H9 (cell line): ENCODE measurements at regions not wholly inside any gene's neighbourhood (a gene's known extent, or its start where the extent isn't known, plus 50 kb on each side); places are given as distances from the start of the nearest gene placed in this dataset.

Experiments
- DNase-seq: peaks from one replicate; pipeline ENCODE4 v3.0.0-alpha.2; 2017
- H2AFZ ChIP-seq: one replicate; pipeline ENCODE4 v1.6.1; 2013; ENCODE audit warnings: mild to moderate bottlenecking, low read length, control low read depth, moderate library complexity
- H2AK5ac ChIP-seq: 2 replicates; pipeline ENCODE4 v1.6.1; 2013; ENCODE audit warnings: low read length, control low read depth, mixed read lengths; ENCODE audit not compliant: insufficient read length
- H2BK120ac ChIP-seq: one replicate; pipeline ENCODE4 v1.6.1; 2013; ENCODE audit warnings: low read depth, mild to moderate bottlenecking, low read length, control low read depth, inconsistent platforms; ENCODE audit not compliant: poor library complexity, severe bottlenecking
- H2BK12ac ChIP-seq: 2 replicates; pipeline ENCODE4 v1.6.1; 2013; ENCODE audit warnings: low read length, control low read depth, mixed read lengths, low read depth; ENCODE audit not compliant: insufficient read length
- H2BK15ac ChIP-seq: 2 replicates; pipeline ENCODE4 v1.6.1; 2013; ENCODE audit warnings: low read depth, low read length, control low read depth
- H2BK20ac ChIP-seq: one replicate; pipeline ENCODE4 v1.6.1; 2013; ENCODE audit warnings: low read depth, mild to moderate bottlenecking, low read length, control low read depth, inconsistent platforms; ENCODE audit not compliant: poor library complexity, severe bottlenecking
- H2BK5ac ChIP-seq: 2 replicates; pipeline ENCODE4 v1.6.1; 2013; ENCODE audit warnings: low read length, control low read depth, mixed read lengths; ENCODE audit not compliant: insufficient read length
- H3K14ac ChIP-seq: 2 replicates; pipeline ENCODE4 v1.6.1; 2013; ENCODE audit warnings: low read length, control low read depth; ENCODE audit not compliant: insufficient read depth
- H3K18ac ChIP-seq: 2 replicates; pipeline ENCODE4 v1.6.1; 2013; ENCODE audit warnings: low read depth, mild to moderate bottlenecking, mixed read lengths, low read length, control low read depth; ENCODE audit not compliant: insufficient read length
- H3K23ac ChIP-seq: 2 replicates; pipeline ENCODE4 v1.6.1; 2013; ENCODE audit warnings: low read length, control low read depth, mixed read lengths, low read depth; ENCODE audit not compliant: insufficient read length
- H3K23me2 ChIP-seq: 2 replicates; pipeline ENCODE4 v1.6.1; 2013; ENCODE audit warnings: low read depth, mild to moderate bottlenecking, mixed read lengths, low read length, control low read depth; ENCODE audit not compliant: insufficient read length, poor library complexity, severe bottlenecking
- H3K27ac ChIP-seq: 2 replicates; pipeline ENCODE4 v1.5.1; 2013; ENCODE audit warnings: low read length, control low read depth, mixed read lengths, low read depth; ENCODE audit not compliant: insufficient read length
- H3K27me3 ChIP-seq: 2 replicates; pipeline ENCODE4 v1.6.1; 2013; ENCODE audit warnings: low read length, control low read depth, inconsistent platforms; ENCODE audit not compliant: insufficient read depth
- H3K4ac ChIP-seq: 2 replicates; pipeline ENCODE4 v1.6.1; 2013; ENCODE audit warnings: low read depth, mild to moderate bottlenecking, control low read depth, inconsistent platforms, low read length, moderate library complexity
- H3K4me1 ChIP-seq: 2 replicates; pipeline ENCODE4 v1.6.1; 2013; ENCODE audit warnings: low read length, control low read depth, inconsistent platforms; ENCODE audit not compliant: insufficient read depth
- H3K4me2 ChIP-seq: 2 replicates; pipeline ENCODE4 v1.6.1; 2013; ENCODE audit warnings: low read length, control low read depth, mixed read lengths; ENCODE audit not compliant: insufficient read length, insufficient read depth
- H3K56ac ChIP-seq: 2 replicates; pipeline ENCODE4 v1.6.1; 2013; ENCODE audit warnings: low read depth, mild to moderate bottlenecking, mixed read lengths, low read length, control low read depth; ENCODE audit not compliant: insufficient read length
- H3K79me1 ChIP-seq: 2 replicates; pipeline ENCODE4 v1.6.1; 2013; ENCODE audit warnings: low read depth, mild to moderate bottlenecking, moderate library complexity, low read length, control low read depth, inconsistent platforms; ENCODE audit not compliant: insufficient read depth, poor library complexity, severe bottlenecking
- H3K79me2 ChIP-seq: 2 replicates; pipeline ENCODE4 v1.6.1; 2013; ENCODE audit warnings: low read length, control low read depth, inconsistent platforms; ENCODE audit not compliant: insufficient read depth
- H3K9ac ChIP-seq: 2 replicates; pipeline ENCODE4 v1.6.1; 2013; ENCODE audit warnings: low read length, control low read depth, mixed read lengths; ENCODE audit not compliant: insufficient read length; ENCODE audit errors: extremely low read depth
- H3K9me3 ChIP-seq: one replicate; pipeline ENCODE4 v1.6.1; 2013; ENCODE audit warnings: low read depth, low read length, inconsistent platforms; ENCODE audit not compliant: control insufficient read depth
- H3T11ph ChIP-seq: one replicate; pipeline ENCODE4 v1.6.1; 2013; ENCODE audit warnings: mild to moderate bottlenecking, low read length, control low read depth, inconsistent platforms
- H4K20me1 ChIP-seq: one replicate; pipeline ENCODE4 v1.6.1; 2013; ENCODE audit not compliant: control insufficient read depth, insufficient read length, insufficient read depth
- H4K5ac ChIP-seq: 2 replicates; pipeline ENCODE4 v1.6.1; 2013; ENCODE audit warnings: low read depth, mild to moderate bottlenecking, mixed read lengths, low read length, control low read depth; ENCODE audit not compliant: insufficient read length
- H4K8ac ChIP-seq: replicated peaks from 2 replicates; pipeline ENCODE4 v1.6.1; 2013; ENCODE audit warnings: low read length, control low read depth, mixed read lengths, low read depth; ENCODE audit not compliant: insufficient read length
- H4K91ac ChIP-seq: 2 replicates; pipeline ENCODE4 v1.6.1; 2013; ENCODE audit warnings: low read depth, mild to moderate bottlenecking, moderate library complexity, mixed read lengths, low read length, control low read depth; ENCODE audit not compliant: insufficient read length
- H3K27ac Mint-ChIP-seq, 3 experiments: 2 replicates in 2 of 3; 3 replicates in 1 of 3; pipeline ENCODE4 v1.8.0; 2020 to 2021; ENCODE audit warnings: mixed read lengths in 3 of 3, mild to moderate bottlenecking in 1 of 3, moderate library complexity in 1 of 3
- H3K27me3 Mint-ChIP-seq: 2 replicates; pipeline ENCODE4 v1.8.0; 2021; ENCODE audit warnings: low read depth, mild to moderate bottlenecking, moderate library complexity, mixed read lengths
- H3K36me3 Mint-ChIP-seq, 3 experiments: 2 replicates in 2 of 3; 3 replicates in 1 of 3; pipeline ENCODE4 v1.8.0; 2020 to 2021; ENCODE audit warnings: low read depth in 3 of 3, mixed read lengths in 3 of 3; ENCODE audit not compliant: insufficient read depth in 1 of 3
- H3K4me1 Mint-ChIP-seq, 2 experiments: 2 replicates each; pipeline ENCODE4 v1.8.0; 2020; ENCODE audit warnings: mixed read lengths in 2 of 2
- H3K4me3 Mint-ChIP-seq, 2 experiments: 2 replicates in 1 of 2; 3 replicates in 1 of 2; pipeline ENCODE4 v1.8.0; 2020 to 2021; ENCODE audit warnings: mild to moderate bottlenecking in 2 of 2, mixed read lengths in 2 of 2, moderate library complexity in 1 of 2
- H3K9me3 Mint-ChIP-seq, 2 experiments: 2 replicates in 1 of 2; 3 replicates in 1 of 2; pipeline ENCODE4 v1.8.0; 2020; ENCODE audit warnings: mild to moderate bottlenecking in 2 of 2, mixed read lengths in 2 of 2, moderate library complexity in 1 of 2
- WGBS: extraction: QIAGEN DNeasy Blood & Tissue Kit; methylation state at CpG from one replicate; pipeline ENCODE4 v1.1.7; 2013; ENCODE audit warnings: missing lambda C conversion rate, low lambda C conversion rate, mixed read lengths; ENCODE audit not compliant: insufficient read length; ENCODE audit errors: extremely low coverage; 5-methylcytosine and 5-hydroxymethylcytosine counted together
- TF ChIP-seq, protein P1 (sequence below): fragments of 200-600 bp; sonication (generic); conservative IDR thresholded peaks from 3 replicates; pipeline ENCODE4 v1.8.0; 2021; ENCODE audit warnings: antibody characterized with exemption, mild to moderate bottlenecking

DNA sequence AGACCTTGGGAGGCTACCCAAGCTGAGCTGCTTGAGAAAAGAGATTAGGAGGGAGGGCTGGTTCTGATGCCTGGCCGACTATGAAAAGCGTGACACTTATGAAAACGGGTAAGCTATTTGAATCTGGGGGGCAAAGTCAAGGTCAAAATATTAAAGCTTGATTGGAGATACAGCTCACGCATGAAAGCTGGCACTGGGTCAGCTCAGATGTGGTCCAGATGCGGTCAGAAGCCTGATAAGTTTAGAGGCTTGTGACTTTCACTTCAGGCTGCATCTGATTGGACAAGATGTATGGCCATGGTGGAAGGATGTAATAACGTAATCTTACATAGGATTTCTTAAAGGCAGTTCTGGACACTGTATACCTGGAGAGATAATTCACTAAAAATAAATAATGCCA, 690.3 kb downstream of the NTRK3 start:
- Histone ChIP-seq H3K4ac (no peak overlapping the region), H4K8ac (no peak overlapping the region), H3K79me1 (no peaks in the 10 kb centered on the region), H3K4me2 (no peak overlapping the region), H2AK5ac (no peak overlapping the region), H3K27ac (no peak overlapping the region), H3K23ac (no peak overlapping the region), H2BK120ac (no peak overlapping the region), H3K4me1 (no peaks in the 10 kb centered on the region), H4K5ac (no peak overlapping the region), H3K23me2 (no peaks in the 10 kb centered on the region), H2BK15ac (no peak overlapping the region), H2BK12ac (no peak overlapping the region), H2BK5ac (no peak overlapping the region), H3K9ac (no peak overlapping the region), H3K14ac (no peak overlapping the region), H2AFZ (no peak overlapping the region), H3K79me2 (no peaks in the 10 kb centered on the region), H4K20me1 (no peaks in the 10 kb centered on the region), H2BK20ac (no peak overlapping the region), H4K91ac (no peak overlapping the region), H3T11ph (no peak overlapping the region), H3K56ac (no peak overlapping the region), H3K27me3 (no peaks in the 10 kb centered on the region), H3K18ac (no peak overlapping the region), H3K9me3 (no peaks in the 10 kb centered on the region)
- no peak overlapping the region for H3K27ac Mint-ChIP-seq
- no peaks in the 10 kb centered on the region for H3K36me3 Mint-ChIP-seq
- H3K4me1 Mint-ChIP-seq = peaks cover 0 to 3% of the 10 kb centered on the region in 2 experiments; a peak in 1 of 4 replicates
- no peak for DNase-seq
- no peaks in the 10 kb centered on the region for H3K27me3 Mint-ChIP-seq
- no CpG with 5 or more reads among the region's 6 CpGs for WGBS
- H3K4me3 Mint-ChIP-seq = no peak overlapping the region
- TF ChIP-seq, protein P1, sequence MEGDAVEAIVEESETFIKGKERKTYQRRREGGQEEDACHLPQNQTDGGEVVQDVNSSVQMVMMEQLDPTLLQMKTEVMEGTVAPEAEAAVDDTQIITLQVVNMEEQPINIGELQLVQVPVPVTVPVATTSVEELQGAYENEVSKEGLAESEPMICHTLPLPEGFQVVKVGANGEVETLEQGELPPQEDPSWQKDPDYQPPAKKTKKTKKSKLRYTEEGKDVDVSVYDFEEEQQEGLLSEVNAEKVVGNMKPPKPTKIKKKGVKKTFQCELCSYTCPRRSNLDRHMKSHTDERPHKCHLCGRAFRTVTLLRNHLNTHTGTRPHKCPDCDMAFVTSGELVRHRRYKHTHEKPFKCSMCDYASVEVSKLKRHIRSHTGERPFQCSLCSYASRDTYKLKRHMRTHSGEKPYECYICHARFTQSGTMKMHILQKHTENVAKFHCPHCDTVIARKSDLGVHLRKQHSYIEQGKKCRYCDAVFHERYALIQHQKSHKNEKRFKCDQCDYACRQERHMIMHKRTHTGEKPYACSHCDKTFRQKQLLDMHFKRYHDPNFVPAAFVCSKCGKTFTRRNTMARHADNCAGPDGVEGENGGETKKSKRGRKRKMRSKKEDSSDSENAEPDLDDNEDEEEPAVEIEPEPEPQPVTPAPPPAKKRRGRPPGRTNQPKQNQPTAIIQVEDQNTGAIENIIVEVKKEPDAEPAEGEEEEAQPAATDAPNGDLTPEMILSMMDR = no peak
- H3K9me3 Mint-ChIP-seq = peaks cover 0 to 2% of the 10 kb centered on the region in 2 experiments; a peak in 1 of 5 replicates
